Right forelimb (tissue), 1 donor: ENCODE measurements at regions not wholly inside any gene's neighbourhood (a gene's known extent, or its start where the extent isn't known, plus 50 kb on each side); places are given as distances from the start of the nearest gene placed in this dataset.

Experiments
- DNase-seq: peaks from one replicate; pipeline ENCODE4 v3.0.0-alpha.2; 2018

DNA sequence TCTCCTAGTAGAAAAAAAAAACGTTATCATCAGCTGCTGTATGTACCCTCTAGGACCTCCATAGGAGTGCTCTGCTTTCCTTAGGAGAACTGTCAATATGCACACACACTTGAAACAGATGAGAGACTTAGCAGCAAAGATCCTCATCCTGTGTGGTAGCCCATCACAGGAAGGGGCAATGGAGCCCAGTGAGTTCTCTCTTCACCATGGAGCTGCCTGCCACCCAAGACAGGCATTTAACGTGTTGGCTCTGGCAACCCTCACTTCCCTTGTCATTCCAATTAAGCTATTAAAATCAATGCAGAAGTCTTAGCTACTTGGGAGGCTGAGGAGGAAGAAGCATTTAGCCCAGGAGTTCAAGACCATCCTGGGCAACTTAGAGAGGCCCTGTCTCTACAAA is 64.8 kb upstream of the PLEKHA5 start:
- no peak for DNase-seq

- DNase-seq, result no peak
These were observed 64.3 kb upstream of the PLEKHA5 start for GRCh38 chr12:19065223-19065622.

- DNase-seq, result no peak
These were observed 63.7 kb upstream of the PLEKHA5 start for GRCh38 chr12:19065871-19066270.

DNA sequence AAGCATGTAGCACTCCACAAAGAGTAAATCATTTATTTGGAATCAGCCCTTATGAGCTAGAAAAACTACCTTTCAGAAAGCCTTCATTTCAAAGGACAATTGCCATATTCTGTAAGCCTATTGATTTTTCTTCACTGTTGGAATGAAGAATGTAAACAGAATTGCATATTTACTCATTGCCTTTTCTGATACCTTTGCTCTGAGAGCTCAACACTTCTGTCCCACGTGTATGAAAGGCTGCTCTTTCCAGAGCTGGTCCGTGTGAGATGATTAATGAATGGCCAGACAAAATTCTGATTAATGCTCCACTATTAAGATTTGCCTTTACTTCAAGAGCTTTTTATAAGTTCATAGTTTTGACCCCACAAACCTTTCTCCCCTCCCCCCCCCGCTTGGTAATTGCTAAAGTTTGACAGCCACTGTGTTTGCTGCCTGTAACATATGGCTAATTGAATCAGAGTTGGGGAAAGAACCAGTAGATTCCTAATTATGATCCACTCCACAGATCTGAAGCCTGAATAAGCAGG is 63.0 kb upstream of the PLEKHA5 start:
- no peak for DNase-seq

GRCh38 chr12:19068137-19068536 is 61.4 kb upstream of the PLEKHA5 start:
- no peak for DNase-seq

DNA sequence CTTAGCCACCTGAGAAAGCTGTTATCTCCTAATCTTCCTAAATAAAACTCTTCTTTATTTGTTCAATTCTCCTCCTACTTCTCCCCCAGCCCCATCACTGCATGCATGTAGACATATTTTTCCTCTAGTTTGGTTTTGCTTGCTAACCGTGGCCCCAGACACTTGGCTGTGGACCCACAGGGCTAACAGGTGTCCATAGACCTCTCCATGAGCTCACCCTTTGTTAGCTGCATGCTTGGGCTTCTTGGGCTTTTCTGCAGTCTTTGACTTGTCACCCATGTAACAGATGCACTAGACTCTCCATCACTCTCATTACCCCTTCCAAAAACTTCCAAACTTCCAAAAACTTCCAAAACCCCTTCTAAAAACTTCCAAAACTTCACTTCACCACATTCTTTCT is 59.2 kb upstream of the PLEKHA5 start:
- DNase-seq, result no peak

DNA sequence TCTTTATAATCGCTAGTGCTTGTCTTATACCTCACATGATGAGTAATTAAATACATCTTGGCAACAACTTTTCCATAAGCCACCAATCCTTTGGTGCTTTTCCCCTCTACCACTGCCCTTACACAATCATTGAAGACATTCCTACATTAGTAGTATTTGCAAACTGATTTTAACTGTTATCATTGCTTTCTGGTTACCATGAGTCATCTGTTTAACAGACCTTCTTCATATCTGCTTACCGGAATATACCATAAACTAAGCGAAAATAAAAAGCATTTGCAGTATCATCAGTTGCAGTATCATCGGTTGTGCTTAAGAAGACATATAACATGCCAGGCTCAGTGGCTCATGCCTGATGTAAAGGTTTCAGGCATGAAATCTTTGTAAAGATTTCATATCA is 54.8 kb upstream of the PLEKHA5 start:
- DNase-seq, result no peak

DNA sequence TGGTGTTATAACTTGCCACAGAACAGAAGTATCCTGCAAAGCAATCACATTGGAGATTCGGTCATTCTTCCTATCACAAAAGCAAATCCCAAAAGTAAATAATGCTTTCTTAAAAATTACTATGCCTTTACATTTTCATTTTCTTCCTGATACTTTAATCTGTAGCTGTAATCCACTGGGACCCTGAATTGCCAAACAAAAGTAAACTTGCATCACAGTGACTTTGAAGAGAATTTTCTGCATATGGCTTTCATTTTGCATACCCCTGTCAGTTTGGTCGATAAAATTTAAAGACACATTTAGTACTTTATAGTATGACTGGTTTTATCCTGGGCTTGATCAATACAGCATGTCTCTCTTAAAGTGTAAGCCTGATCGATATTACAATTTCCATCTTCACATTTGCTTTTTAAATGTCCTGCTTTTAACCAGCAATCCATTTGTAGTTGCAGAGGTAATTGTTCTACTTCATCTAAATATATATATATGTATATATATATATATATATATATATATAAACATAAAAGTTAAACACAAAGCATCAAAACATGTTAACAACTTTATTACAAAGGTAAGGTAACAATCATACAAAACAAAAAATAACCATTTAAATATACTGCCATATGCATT is 53.7 kb upstream of the PLEKHA5 start:
- DNase-seq, result no peak
